Body of pancreas (tissue), 4 donors: ENCODE measurements at regions not wholly inside any gene's neighbourhood (a gene's known extent, or its start where the extent isn't known, plus 50 kb on each side); places are given as distances from the start of the nearest gene placed in this dataset.

Experiments used
- ATAC-seq: fragments of 150-250 bp; one replicate; pipeline ENCODE4 v1.9.1; 2016
- DNase-seq, 4 donors: peaks; one replicate each; pipeline ENCODE4 v3.0.0-alpha.2; 2019
- H3K27ac ChIP-seq, 4 donors: fragments of 200-600 bp; sonication (generic); 1 replicate in 3 of 4; 2 replicates in 1 of 4; pipeline versions ENCODE4 v1.5.1 to v1.6.1; 2016 to 2019; ENCODE audit warnings: mild to moderate bottlenecking in 1 of 4, mixed read lengths in 1 of 4, moderate library complexity in 1 of 4
- H3K27me3 ChIP-seq, 2 donors: fragments of 200-600 bp; sonication (generic); one replicate each; pipeline ENCODE4 v1.6.0; 2016; ENCODE audit warnings: mild to moderate bottlenecking in 1 of 2
- H3K36me3 ChIP-seq, 2 donors: fragments of 200-600 bp; sonication (generic); replicated peaks in 1 of 2; 2 replicates each; pipeline ENCODE4 v1.5.1; 2016; ENCODE audit warnings: low read depth in 2 of 2; ENCODE audit not compliant: insufficient read depth in 1 of 2
- H3K4me1 ChIP-seq: fragments of 200-600 bp; sonication (generic); one replicate; pipeline ENCODE4 v1.6.0; 2016
- H3K4me3 ChIP-seq, 2 donors: fragments of 200-600 bp; sonication (generic); 1 replicate in 1 of 2; 2 replicates in 1 of 2; pipeline ENCODE4 v1.5.1; 2016 to 2019
- H3K9me3 ChIP-seq, 3 donors: fragments of 200-600 bp; sonication (generic); 1 replicate in 2 of 3; 2 replicates in 1 of 3; pipeline ENCODE4 v1.5.1; 2016
- POLR2A ChIP-seq, 3 donors: fragments of 450-650 bp; IDR thresholded peaks; one replicate each; pipeline ENCODE4 v1.6.1; 2016; ENCODE audit warnings: antibody characterized with exemption in 3 of 3, mild to moderate bottlenecking in 2 of 3
- WGBS, 2 donors: methylation state at CpG; one replicate each; pipeline ENCODE4 v1.1.5; 2017; 5-methylcytosine and 5-hydroxymethylcytosine counted together
- intact Hi-C: fragments of 100-400 bp; cut with DNase I; formaldehyde crosslinking; loops from one replicate; pipeline ENCODE4 v1.15.1; 2023
- TF ChIP-seq, protein P1 (sequence below), 7 experiments: fragments of 450-650 bp in 4 of 7; fragments of 200-600 bp in 3 of 7; sonication (generic) in 3 of 7; IDR thresholded peaks; one replicate each; pipeline ENCODE4 v1.5.1; 2016 to 2019; ENCODE audit warnings: antibody characterized with exemption in 7 of 7

DNA sequence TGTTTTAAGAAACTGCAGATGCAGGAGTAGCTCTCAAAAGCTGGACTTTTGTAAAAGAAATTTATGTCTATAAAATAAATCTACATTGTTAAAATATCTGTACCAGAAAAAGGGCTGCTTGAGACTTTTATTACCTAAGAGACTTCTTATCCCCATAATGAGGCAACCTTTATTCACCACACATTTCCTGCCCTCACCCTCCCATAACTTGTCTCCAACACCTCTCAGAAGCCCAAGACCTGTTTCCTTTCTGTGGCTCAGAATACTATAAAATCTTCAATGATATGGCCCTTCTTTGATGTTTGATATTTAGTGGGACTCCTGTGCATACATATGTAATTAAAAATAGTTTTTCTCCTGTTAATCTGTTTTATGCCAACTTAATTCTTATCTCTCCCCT lies 141.5 kb upstream of the FER start:
- Histone ChIP-seq H3K4me1 (no peaks in the 10 kb centered on the region), H3K27me3 (no peaks in the 10 kb centered on the region), H3K36me3 (no peaks in the 10 kb centered on the region), H3K9me3 (no peaks in the 10 kb centered on the region), H3K4me3 (no peak overlapping the region), H3K27ac (no peak overlapping the region)
- intact Hi-C loops, result no loop called here
- no peak for ATAC-seq
- no peak for DNase-seq
- TF ChIP-seq POLR2A (IDR thresholded peaks at IDR 0.05), result no peak
- TF ChIP-seq, protein P1, sequence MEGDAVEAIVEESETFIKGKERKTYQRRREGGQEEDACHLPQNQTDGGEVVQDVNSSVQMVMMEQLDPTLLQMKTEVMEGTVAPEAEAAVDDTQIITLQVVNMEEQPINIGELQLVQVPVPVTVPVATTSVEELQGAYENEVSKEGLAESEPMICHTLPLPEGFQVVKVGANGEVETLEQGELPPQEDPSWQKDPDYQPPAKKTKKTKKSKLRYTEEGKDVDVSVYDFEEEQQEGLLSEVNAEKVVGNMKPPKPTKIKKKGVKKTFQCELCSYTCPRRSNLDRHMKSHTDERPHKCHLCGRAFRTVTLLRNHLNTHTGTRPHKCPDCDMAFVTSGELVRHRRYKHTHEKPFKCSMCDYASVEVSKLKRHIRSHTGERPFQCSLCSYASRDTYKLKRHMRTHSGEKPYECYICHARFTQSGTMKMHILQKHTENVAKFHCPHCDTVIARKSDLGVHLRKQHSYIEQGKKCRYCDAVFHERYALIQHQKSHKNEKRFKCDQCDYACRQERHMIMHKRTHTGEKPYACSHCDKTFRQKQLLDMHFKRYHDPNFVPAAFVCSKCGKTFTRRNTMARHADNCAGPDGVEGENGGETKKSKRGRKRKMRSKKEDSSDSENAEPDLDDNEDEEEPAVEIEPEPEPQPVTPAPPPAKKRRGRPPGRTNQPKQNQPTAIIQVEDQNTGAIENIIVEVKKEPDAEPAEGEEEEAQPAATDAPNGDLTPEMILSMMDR (IDR thresholded peaks at IDR 0.05), result no peak

- DNase-seq (no peak), ATAC-seq (no peak)
- no peaks in the 10 kb centered on the region for H3K4me1 ChIP-seq
- WGBS, 2 donors, result 26 to 80% methylated on average over 1 of the region's 1 CpG
- intact Hi-C loops, result no loop called here
- H3K4me3 ChIP-seq, result no peak overlapping the region
- no peaks in the 10 kb centered on the region for H3K9me3 ChIP-seq
- TF ChIP-seq POLR2A (IDR thresholded peaks at IDR 0.05), result no peak
- TF ChIP-seq, protein P1 (IDR thresholded peaks at IDR 0.05), result no peak
- H3K27ac ChIP-seq, result no peak overlapping the region
- no peaks in the 10 kb centered on the region for H3K36me3 ChIP-seq
- no peaks in the 10 kb centered on the region for H3K27me3 ChIP-seq
These were observed 144.9 kb upstream of the FER start for GRCh38 chr5:108602830-108603229.

GRCh38 chr5:108590799-108591198 lies 156.9 kb upstream of the FER start:
- DNase-seq (no peak), ATAC-seq (no peak)
- intact Hi-C loops, result no loop called here
- peaks cover 5% of the 10 kb centered on the region for H3K4me1 ChIP-seq
- 89 to 96% methylated on average over 2 of the region's 2 CpGs for WGBS, 2 donors
- H3K27me3 ChIP-seq, result no peaks in the 10 kb centered on the region
- no peak for TF ChIP-seq POLR2A (IDR thresholded peaks at IDR 0.05)
- TF ChIP-seq, protein P1 (IDR thresholded peaks at IDR 0.05), result no peak
- no peak overlapping the region for H3K27ac ChIP-seq
- H3K9me3 ChIP-seq, result no peaks in the 10 kb centered on the region
- H3K4me3 ChIP-seq, result no peak overlapping the region
- no peaks in the 10 kb centered on the region for H3K36me3 ChIP-seq

DNA sequence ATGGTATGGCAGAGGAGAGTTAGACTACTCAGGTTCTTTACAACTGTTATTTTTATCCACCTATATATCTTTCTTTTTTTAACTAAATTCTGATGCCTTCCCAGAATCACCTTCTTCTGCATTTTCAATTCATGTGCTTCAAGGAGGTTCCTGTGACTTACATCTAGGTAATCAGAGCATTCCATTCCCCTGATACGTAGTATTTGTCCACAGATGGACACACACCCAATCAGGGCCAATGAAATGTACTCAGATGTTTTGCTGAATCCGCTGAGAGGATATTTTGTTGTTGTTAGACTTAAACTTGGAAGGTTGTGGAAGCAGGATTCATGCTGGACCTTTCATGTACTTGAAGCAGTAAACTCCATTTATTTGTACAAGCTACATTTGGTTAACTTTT lies 159.4 kb upstream of the FER start:
- intact Hi-C loops, result no loop called here
- ATAC-seq, result no peak
- Histone ChIP-seq H3K4me1 (peaks cover 5% of the 10 kb centered on the region), H3K4me3 (no peak overlapping the region), H3K9me3 (no peaks in the 10 kb centered on the region), H3K27ac (no peak overlapping the region), H3K27me3 (no peaks in the 10 kb centered on the region), H3K36me3 (no peaks in the 10 kb centered on the region)
- TF ChIP-seq POLR2A (IDR thresholded peaks at IDR 0.05), result no peak
- TF ChIP-seq, protein P1 (IDR thresholded peaks at IDR 0.05), result no peak
- DNase-seq, result no peak
- 79 to 83% methylated on average over 2 of the region's 2 CpGs for WGBS, 2 donors

DNA sequence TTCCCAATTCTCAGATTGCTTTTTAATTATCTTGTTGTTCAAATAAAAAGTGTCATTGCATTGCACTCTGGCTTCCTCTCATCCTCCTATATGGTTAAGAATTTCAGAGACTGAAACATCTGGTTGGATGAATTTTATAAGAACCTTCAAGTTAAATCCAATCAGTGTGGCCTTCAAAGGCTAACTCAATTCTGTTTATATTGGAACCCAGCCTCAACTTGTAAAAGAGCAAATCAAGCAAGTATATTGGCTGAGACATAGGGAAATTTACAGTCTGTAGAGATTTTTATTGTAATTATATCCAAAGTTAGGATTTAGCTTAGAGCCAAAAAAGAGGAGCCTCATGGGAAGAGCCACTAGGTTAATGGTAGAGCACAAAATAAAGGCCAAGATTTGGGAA lies 159.9 kb upstream of the FER start:
- no peak for DNase-seq

More for the DNA sequence above, 159.9 kb upstream of the FER start:
- Histone ChIP-seq H3K27ac (no peak overlapping the region), H3K9me3 (no peaks in the 10 kb centered on the region), H3K36me3 (no peaks in the 10 kb centered on the region), H3K27me3 (no peaks in the 10 kb centered on the region), H3K4me1 (peaks cover 5% of the 10 kb centered on the region), H3K4me3 (no peak overlapping the region)
- TF ChIP-seq, protein P1 (IDR thresholded peaks at IDR 0.05), result no peak
- no peak for TF ChIP-seq POLR2A (IDR thresholded peaks at IDR 0.05)
- ATAC-seq, result no peak
- intact Hi-C loops, result no loop called here
